ENCODE measurements at regions not wholly inside any gene's neighbourhood (a gene's known extent, or its start where the extent isn't known, plus 50 kb on each side); places are given as distances from the start of the nearest gene placed in this dataset.
"Not testable (repeated sequence)": the region's sequence is repeated elsewhere in the genome, so short reads cannot be mapped to it uniquely, and the experiment has no call there.

GRCh38 chr6:71360556-71361335, 72.1 kb downstream of the OGFRL1 start:
- DNase-seq (ENCODE audit: low spot score), result not testable (repeated sequence)

DNA sequence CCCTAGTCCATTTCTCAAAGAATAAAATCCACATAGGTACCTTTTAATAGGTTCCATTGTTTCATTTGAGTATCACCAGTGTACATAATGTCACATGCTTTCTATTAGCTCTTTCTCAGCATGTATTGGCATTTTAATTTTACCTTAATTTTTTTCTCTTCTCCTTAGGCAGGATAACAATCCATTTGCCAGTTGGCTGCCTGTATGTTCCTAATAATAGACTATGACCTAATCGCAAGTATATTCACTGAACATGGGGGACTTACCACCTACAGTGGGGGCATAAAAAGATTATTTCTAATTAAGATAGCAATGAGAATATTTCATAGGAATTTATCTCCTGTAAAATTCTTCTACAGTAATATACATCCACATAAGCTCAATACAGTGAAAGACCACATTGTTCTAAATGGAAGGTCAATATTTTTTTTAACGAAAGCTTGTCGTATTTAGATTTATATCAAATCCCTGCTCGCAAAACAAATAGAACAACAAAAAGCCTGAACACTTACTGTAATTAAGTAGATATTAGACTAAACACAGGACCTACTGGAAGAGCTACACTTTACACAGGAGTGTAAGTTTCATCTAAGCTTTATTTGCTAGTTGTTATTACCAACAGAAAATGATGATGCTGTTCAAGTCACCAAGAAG, 76.4 kb downstream of the OGFRL1 start:
- DNase-seq (ENCODE audit: low spot score), result no peak

GRCh38 chr6:71367756-71368155, 79.1 kb downstream of the OGFRL1 start:
- DNase-seq (ENCODE audit: low spot score), result no peak

DNA sequence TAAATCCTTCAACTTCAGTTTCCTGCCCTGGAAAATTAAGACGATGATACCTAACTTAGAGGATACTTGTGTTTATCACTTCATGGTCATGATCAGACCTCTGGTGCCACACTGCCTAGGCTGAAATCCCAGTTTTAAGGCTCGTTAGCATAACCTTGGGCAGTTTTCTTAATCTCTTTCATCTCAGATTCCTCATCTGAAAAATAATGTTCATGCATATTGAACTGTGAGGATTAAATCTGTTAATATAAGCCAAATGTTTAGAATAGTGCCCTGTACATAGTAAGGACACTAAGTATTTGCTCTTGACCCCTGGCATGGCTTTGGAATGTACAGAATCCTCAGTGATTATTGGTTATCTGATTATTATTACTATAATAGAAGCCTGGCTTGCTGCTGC, 79.7 kb downstream of the OGFRL1 start:
- no peak for DNase-seq (ENCODE audit: low spot score)

DNA sequence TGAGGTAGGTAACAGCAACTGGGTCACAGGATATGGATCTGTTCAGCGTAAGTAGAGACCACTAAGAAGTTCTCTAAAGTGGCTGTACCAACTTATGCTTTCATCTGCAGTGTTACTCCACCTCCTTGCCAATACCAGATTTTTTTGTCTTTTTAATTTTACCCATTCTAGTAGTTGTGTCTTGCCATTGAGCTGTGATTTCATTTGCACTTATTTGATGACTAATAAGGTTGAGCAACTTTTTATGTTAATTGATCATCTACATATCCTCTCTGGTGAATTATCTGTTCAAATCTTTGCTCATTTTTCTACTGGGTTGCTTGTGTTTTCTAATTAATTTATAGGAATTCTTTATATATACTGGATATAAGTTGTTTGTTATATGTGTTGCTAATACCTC, 82.9 kb downstream of the OGFRL1 start:
- no peak for DNase-seq (ENCODE audit: low spot score)

GRCh38 chr6:71373943-71374342, 85.3 kb downstream of the OGFRL1 start:
- DNase-seq (ENCODE audit: low spot score), result no peak

GRCh38 chr6:71375676-71376075, 87.1 kb downstream of the OGFRL1 start:
- DNase-seq (ENCODE audit: low spot score), result no peak

DNA sequence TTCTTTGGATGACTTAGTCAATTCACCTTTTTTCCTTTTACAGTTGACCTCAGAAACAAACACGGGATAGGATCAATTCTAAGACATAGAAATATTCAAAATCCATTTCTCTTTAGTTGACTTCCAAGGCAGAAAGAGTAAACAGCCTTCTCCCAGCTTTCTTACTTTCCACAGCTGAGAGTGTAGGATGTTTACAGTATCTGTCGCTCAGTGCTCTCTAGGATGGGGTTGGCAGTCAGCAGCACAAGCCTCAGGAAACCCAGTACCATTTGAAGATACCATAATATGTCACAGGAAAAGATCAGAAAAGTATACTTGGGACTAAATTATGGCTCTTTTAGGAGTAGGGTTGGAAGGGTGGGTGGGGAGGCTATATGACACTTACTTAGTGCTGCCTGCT, 88.2 kb downstream of the OGFRL1 start:
- DNase-seq (ENCODE audit: low spot score), result no peak

DNA sequence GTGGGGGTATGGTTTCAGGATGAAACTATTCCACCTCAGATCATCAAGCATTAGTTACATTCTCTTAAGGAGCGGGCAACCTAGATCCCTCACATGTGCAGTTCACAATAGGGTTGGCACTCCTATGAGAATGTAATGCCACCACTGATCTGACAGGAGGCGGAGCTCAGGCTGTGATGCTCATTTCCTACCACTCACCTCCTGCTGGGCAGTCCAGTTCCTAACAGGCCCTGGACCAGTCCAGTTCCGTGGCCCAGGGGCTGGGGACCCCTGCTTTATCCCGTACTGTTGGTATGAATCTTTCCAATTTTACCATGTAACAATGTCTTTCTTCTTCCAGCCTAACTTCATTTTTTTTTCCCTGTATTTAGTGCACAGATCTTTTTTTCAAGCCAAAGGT, 94.9 kb downstream of the OGFRL1 start:
- DNase-seq (ENCODE audit: low spot score), result no peak

DNA sequence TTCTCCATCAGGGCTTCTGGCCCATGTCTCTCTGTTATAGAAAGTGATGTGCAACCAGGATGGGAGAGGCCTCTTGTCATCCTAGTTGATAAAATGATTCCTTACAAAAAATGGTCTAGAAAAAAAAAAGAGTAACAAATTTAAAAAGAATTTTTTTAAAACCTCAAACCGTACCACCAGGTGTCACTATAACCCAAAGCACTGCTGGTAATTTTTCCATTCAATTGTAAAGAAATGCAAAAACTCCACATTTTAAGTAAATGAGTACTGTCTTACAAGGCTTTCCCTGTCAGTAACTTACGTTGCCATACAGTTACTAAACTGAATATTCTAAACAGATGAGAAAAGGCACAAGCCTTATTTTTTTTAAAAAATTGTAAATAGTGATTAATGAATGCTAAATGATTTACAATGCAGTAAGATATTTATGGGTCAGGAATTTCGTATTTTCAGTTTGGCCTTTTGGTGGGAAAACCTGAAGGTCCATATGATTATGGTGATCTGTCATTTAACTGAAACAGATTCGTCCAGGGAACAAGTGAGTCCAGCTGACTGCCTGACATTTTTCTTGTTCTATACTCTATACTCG, 95.4 kb downstream of the OGFRL1 start:
- DNase-seq (ENCODE audit: low spot score), result no peak

DNA sequence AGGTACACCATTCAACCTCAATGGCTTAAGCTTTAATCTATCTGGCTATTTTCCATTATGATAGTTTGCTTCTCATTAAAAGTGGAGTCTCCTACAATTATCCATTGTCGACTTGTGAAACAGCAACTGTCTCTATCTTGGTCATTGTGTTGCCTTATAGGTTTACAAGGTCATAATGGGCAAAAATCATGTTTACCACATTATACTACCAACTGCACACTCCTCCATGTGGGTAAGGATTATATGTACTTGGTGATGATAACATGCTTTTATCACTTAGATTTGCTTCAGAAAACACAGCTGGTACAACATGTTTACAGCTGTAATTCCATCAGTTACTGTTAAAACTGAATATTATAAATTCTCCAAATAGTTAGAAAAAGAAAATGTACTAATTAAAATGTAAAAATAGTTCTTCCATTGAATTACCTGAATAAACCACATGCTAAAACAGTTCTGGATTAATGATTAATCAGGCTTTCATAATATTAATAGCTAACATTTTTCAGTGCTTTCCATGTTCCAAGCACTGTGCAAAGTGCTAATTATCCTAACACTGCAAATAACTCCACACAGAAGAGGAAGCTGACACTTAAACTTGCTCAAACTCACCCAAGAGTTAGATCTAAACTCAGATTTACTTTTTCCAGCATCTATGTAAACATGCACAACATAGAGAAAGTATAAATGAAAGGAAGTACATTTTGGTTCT, 96.7 kb downstream of the OGFRL1 start:
- no peak for DNase-seq (ENCODE audit: low spot score)

DNA sequence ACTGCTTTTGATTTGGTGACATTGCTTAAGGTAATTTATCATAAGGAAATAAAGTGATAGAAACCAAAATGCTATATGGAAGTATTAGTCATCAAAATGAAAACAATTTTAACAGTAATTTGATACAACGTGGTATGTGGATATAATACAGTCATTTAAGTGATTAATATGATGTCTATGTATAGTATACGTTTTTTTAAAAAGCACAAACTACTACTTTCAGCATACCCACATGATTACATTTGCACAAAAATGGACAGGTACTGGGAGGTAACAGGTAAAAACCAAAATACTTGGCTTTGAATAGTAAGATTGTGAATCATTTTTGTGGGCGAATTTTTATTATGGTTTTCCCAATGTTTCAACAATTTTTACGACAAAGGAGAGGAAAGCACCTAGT, 97.6 kb downstream of the OGFRL1 start:
- DNase-seq (ENCODE audit: low spot score), result no peak

GRCh38 chr6:71387179-71387578, 98.6 kb downstream of the OGFRL1 start:
- peak; percentile 25 for DNase-seq (ENCODE audit: low spot score)

DNA sequence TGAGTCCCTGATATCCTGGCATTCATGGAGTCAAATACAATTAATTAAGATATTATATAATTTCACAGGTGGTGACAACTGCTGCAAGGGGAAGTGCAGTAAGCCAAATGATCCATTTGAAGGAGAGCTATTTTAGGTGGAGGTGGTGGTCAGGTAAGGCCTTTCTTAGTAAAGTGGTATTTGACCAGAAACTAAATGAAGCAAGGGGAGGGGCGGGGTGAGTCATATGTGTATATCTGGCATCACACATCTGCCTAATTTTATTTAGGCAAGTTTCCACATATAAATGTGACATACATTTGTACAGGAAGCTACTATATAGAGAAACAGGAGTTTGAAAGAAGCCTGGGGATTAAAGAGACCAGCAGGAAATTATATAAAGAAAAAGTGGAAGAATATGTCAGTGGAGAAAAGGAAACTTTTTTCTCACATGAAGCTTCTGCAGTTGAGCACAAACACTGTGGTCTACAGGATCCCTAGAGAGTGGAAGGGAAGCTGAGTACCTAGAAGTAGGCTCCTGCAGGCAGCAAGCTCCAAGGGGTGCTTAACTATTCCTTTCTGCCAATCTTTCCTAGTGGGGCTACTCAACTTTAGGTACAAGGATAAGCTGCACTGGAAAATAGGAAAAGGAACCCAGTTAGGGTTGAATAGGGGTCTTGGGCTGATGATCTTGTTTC, 99.6 kb downstream of the OGFRL1 start:
- DNase-seq (ENCODE audit: low spot score), result no peak

GRCh38 chr6:71388856-71389527, 100.4 kb downstream of the OGFRL1 start:
- no peak for DNase-seq (ENCODE audit: low spot score)

DNA sequence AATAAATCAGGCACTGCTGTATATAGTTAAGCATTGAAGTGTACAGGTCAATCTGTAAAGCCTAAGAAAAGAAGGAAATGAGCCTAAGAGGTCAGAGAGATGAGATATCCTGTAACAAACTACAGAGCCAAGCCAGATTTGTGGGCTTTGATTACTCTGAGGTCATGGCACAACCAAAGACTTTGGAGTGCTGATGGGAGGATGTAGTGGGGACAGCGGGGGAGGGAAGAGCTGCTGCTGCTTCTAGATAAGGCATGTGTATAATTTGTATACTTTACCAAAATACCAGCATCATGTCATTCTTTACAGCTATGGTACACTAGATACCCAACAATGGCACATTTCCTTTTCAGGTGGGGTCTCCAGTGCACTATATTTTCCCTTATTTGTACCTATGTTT, 102.5 kb downstream of the OGFRL1 start:
- no peak for DNase-seq (ENCODE audit: low spot score)

GRCh38 chr6:71392276-71392675, 103.7 kb downstream of the OGFRL1 start:
- DNase-seq (ENCODE audit: low spot score), result no peak

- no peak for DNase-seq (ENCODE audit: low spot score)
Observed at GRCh38 chr6:71393471-71393870, 104.9 kb downstream of the OGFRL1 start.

DNA sequence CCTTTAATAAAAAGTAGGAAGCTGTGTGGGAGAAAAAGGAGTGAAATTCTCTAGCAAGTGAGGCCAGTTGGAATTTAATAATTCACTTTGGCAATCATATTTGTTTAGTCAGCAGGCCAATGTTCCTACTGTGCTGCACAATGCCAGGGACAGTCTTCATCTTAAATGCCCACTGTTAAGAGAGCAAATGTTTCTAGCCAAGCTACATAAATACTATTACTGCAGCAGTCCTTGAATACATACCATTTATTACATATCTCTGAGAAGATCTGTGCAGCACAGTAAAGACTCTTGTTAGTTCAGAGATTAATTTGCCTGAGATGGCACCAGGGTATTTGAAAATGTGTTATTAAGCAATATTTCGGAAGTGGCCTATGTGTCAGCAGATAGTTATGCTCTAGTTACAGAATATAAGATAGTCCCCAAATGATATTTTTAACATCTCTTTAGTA, 105.4 kb downstream of the OGFRL1 start:
- DNase-seq (ENCODE audit: low spot score), result no peak

- no peak for DNase-seq (ENCODE audit: low spot score)
Observed at GRCh38 chr6:71394926-71395325, 106.3 kb downstream of the OGFRL1 start.

- DNase-seq (ENCODE audit: low spot score), result no peak
Observed at GRCh38 chr6:71395731-71396409, 107.3 kb downstream of the OGFRL1 start.

Data from AG08396 (cell line).